GM12878 (cell line): ENCODE measurements at regions not wholly inside any gene's neighbourhood (a gene's known extent, or its start where the extent isn't known, plus 50 kb on each side); places are given as distances from the start of the nearest gene placed in this dataset.

ENCODE experiments used
- CEBPB ChIP-seq, 2 experiments: fragments of 150-350 bp in 1 of 2; IDR thresholded peaks; 2 replicates each; pipeline ENCODE4 v1.6.1; 2012 to 2014; ENCODE audit warnings: low read depth in 2 of 2, low read length in 2 of 2, borderline replicate concordance in 1 of 2, inconsistent platforms in 1 of 2
- EP300 ChIP-seq, 2 experiments: fragments of 150-350 bp in 1 of 2; IDR thresholded peaks; 2 replicates each; pipeline ENCODE4 v1.6.1; 2011 to 2012; ENCODE audit warnings: low read depth in 2 of 2, low read length in 2 of 2, borderline replicate concordance in 1 of 2, improper control_type of control experiment in 1 of 2, inconsistent platforms in 1 of 2; ENCODE audit not compliant: control insufficient read depth in 1 of 2
- ESRRA ChIP-seq: IDR thresholded peaks from 2 replicates; pipeline ENCODE4 v1.6.1; 2012; ENCODE audit warnings: mild to moderate bottlenecking, low read length, improper control_type of control experiment
- JUNB ChIP-seq: IDR thresholded peaks from 2 replicates; pipeline ENCODE4 v1.6.1; 2016; ENCODE audit warnings: antibody characterized with exemption, mild to moderate bottlenecking
- JUND ChIP-seq: IDR thresholded peaks from 2 replicates; pipeline ENCODE4 v1.6.1; 2012; ENCODE audit warnings: low read depth, mild to moderate bottlenecking, low read length, improper control_type of control experiment, moderate library complexity
- POLR2A ChIP-seq: IDR thresholded peaks from 2 replicates; pipeline ENCODE4 v1.6.1; 2011; ENCODE audit warnings: low read depth, mild to moderate bottlenecking, low read length
- SMC3 ChIP-seq: IDR thresholded peaks from 2 replicates; pipeline ENCODE4 v1.6.1; 2011; ENCODE audit warnings: low read length, improper control_type of control experiment, borderline replicate concordance
- TAF1 ChIP-seq: IDR thresholded peaks from 2 replicates; pipeline ENCODE4 v1.6.1; 2011; ENCODE audit warnings: mild to moderate bottlenecking, low read depth, low read length, borderline replicate concordance
- TF ChIP-seq, protein P1 (sequence below), 3 experiments: IDR thresholded peaks in 2 of 3; conservative IDR thresholded peaks in 1 of 3; 2 replicates each; pipeline ENCODE4 v1.5.1; 2011; ENCODE audit warnings: low read depth in 3 of 3, low read length in 3 of 3, mild to moderate bottlenecking in 3 of 3, control low read depth in 2 of 3, moderate library complexity in 2 of 3, inconsistent platforms in 1 of 3, mixed read lengths in 1 of 3; ENCODE audit not compliant: control insufficient read depth in 2 of 3, insufficient read depth in 1 of 3; ENCODE audit errors: extremely low read depth in 1 of 3

DNA sequence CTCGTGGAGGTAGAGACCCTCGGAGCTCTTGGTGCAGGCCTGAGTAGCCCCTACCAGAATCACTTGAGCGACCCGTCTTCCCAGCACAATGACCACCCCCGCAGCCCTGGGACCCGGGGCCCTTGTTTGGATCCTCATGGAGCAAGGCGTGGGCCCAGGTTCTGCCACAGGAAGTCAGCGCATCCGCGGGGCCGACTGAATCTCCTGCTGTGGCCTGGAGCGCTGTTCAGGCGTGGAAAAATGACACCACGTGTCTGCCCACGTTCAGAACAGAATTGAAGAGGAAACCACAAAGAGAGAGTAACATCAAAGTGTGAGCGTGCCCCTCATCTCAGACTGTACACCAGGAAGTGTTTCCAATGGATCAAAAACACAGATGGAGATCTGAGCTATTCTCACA, 1479.2 kb downstream of the TBC1D22A start:
- TF ChIP-seq TAF1 (no peak), JUND (no peak), SMC3 (no peak), ESRRA (no peak), POLR2A (no peak), EP300 (IDR thresholded peaks at IDR 0.05; ENCODE audit: borderline replicate concordance in 1 of 2, control insufficient read depth in 1 of 2, low read depth in 2 of 2, low read length in 2 of 2) (no peak), CEBPB (IDR thresholded peaks at IDR 0.05; ENCODE audit: borderline replicate concordance in 1 of 2, low read depth in 2 of 2, low read length in 2 of 2) (no peak), JUNB (no peak)
- TF ChIP-seq, protein P1, sequence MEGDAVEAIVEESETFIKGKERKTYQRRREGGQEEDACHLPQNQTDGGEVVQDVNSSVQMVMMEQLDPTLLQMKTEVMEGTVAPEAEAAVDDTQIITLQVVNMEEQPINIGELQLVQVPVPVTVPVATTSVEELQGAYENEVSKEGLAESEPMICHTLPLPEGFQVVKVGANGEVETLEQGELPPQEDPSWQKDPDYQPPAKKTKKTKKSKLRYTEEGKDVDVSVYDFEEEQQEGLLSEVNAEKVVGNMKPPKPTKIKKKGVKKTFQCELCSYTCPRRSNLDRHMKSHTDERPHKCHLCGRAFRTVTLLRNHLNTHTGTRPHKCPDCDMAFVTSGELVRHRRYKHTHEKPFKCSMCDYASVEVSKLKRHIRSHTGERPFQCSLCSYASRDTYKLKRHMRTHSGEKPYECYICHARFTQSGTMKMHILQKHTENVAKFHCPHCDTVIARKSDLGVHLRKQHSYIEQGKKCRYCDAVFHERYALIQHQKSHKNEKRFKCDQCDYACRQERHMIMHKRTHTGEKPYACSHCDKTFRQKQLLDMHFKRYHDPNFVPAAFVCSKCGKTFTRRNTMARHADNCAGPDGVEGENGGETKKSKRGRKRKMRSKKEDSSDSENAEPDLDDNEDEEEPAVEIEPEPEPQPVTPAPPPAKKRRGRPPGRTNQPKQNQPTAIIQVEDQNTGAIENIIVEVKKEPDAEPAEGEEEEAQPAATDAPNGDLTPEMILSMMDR (IDR thresholded peaks at IDR 0.05 in 2 of 3, conservative IDR thresholded peaks at IDR 0.05 in 1 of 3; ENCODE audit: control insufficient read depth in 2 of 3, extremely low read depth in 1 of 3, insufficient read depth in 1 of 3, low read depth in 3 of 3, low read length in 3 of 3) = no peak
